ENCODE measurements at regions not wholly inside any gene's neighbourhood (a gene's known extent, or its start where the extent isn't known, plus 50 kb on each side); places are given as distances from the start of the nearest gene placed in this dataset.

DNA sequence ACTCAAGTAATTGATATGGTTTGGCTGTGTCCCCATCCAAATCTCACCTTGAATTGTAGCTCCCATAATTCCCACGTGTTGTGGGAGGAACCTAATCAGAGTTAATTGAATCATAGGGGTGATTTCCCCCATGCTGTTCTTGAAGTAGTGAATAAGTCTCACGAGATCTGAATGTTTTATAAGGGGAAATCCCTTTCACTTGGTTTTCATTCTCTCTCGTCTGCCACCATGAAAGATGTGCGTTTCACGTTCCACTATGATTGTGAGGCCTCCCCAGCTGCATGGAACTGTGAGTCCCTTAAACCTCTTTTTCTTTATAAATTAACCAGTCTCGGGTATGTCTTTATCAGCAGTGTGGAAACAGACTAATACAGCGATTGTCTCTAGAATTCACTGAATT, 135.4 kb downstream of the BACH1 start:
- TF ChIP-seq EP300 (IDR thresholded peaks at IDR 0.05; ENCODE audit: borderline replicate concordance): no peak
- no peak for TF ChIP-seq RAD21 (IDR thresholded peaks at IDR 0.05; ENCODE audit: low read depth)
- TF ChIP-seq, protein P1, sequence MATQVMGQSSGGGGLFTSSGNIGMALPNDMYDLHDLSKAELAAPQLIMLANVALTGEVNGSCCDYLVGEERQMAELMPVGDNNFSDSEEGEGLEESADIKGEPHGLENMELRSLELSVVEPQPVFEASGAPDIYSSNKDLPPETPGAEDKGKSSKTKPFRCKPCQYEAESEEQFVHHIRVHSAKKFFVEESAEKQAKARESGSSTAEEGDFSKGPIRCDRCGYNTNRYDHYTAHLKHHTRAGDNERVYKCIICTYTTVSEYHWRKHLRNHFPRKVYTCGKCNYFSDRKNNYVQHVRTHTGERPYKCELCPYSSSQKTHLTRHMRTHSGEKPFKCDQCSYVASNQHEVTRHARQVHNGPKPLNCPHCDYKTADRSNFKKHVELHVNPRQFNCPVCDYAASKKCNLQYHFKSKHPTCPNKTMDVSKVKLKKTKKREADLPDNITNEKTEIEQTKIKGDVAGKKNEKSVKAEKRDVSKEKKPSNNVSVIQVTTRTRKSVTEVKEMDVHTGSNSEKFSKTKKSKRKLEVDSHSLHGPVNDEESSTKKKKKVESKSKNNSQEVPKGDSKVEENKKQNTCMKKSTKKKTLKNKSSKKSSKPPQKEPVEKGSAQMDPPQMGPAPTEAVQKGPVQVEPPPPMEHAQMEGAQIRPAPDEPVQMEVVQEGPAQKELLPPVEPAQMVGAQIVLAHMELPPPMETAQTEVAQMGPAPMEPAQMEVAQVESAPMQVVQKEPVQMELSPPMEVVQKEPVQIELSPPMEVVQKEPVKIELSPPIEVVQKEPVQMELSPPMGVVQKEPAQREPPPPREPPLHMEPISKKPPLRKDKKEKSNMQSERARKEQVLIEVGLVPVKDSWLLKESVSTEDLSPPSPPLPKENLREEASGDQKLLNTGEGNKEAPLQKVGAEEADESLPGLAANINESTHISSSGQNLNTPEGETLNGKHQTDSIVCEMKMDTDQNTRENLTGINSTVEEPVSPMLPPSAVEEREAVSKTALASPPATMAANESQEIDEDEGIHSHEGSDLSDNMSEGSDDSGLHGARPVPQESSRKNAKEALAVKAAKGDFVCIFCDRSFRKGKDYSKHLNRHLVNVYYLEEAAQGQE (IDR thresholded peaks at IDR 0.05; ENCODE audit: low read depth): no peak
- TF ChIP-seq YY1 (IDR thresholded peaks at IDR 0.05; ENCODE audit: low read depth): no peak
- TF ChIP-seq, protein P2, sequence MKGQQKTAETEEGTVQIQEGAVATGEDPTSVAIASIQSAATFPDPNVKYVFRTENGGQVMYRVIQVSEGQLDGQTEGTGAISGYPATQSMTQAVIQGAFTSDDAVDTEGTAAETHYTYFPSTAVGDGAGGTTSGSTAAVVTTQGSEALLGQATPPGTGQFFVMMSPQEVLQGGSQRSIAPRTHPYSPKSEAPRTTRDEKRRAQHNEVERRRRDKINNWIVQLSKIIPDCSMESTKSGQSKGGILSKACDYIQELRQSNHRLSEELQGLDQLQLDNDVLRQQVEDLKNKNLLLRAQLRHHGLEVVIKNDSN (IDR thresholded peaks at IDR 0.05): no peak
- TF ChIP-seq, protein P3, sequence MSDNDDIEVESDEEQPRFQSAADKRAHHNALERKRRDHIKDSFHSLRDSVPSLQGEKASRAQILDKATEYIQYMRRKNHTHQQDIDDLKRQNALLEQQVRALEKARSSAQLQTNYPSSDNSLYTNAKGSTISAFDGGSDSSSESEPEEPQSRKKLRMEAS (IDR thresholded peaks at IDR 0.05): no peak
- TF ChIP-seq CREB1 (IDR thresholded peaks at IDR 0.05; ENCODE audit: low read depth): no peak
- TF ChIP-seq EGR1 (IDR thresholded peaks at IDR 0.05): no peak
- no peak for TF ChIP-seq FOXM1 (IDR thresholded peaks at IDR 0.05; ENCODE audit: borderline replicate concordance, low read depth)
- TF ChIP-seq TAF1 (IDR thresholded peaks at IDR 0.05; ENCODE audit: low read depth): no peak

DNA sequence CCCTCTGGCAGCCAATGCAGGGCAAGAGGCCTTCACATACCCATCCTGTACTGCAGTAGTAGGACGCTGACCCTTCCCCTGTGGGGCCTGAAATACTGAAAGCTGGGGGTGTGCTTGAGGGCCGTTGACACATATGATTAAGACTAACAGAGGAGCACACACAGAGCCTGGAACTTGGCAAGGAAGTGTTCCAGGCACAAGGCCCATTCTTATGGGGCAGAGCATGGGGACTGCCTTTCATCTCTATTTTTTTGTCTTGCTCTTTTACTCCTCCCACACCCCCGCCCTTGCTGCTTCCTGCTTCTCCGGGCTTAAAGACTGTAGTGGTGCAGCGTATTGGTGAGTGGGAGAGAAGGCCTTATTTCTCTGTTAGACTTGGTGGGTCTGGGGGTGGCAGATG, 137.4 kb downstream of the BACH1 start:
- no peak for TF ChIP-seq YY1 (IDR thresholded peaks at IDR 0.05; ENCODE audit: low read depth)
- TF ChIP-seq CREB1 (IDR thresholded peaks at IDR 0.05; ENCODE audit: low read depth): no peak
- TF ChIP-seq, protein P2 (IDR thresholded peaks at IDR 0.05): no peak
- TF ChIP-seq RAD21 (IDR thresholded peaks at IDR 0.05; ENCODE audit: low read depth): no peak
- TF ChIP-seq EGR1 (IDR thresholded peaks at IDR 0.05): no peak
- TF ChIP-seq NFIC (IDR thresholded peaks at IDR 0.05): no peak
- TF ChIP-seq, protein P3 (IDR thresholded peaks at IDR 0.05): no peak
- no peak for TF ChIP-seq EP300 (IDR thresholded peaks at IDR 0.05; ENCODE audit: borderline replicate concordance)
- TF ChIP-seq FOXM1 (IDR thresholded peaks at IDR 0.05; ENCODE audit: borderline replicate concordance, low read depth): no peak
- no peak for TF ChIP-seq CEBPB (IDR thresholded peaks at IDR 0.05)
- TF ChIP-seq, protein P1 (IDR thresholded peaks at IDR 0.05; ENCODE audit: low read depth): no peak
- TF ChIP-seq ZBTB7A (IDR thresholded peaks at IDR 0.05; ENCODE audit: low read depth): no peak
- TF ChIP-seq TCF12 (IDR thresholded peaks at IDR 0.05; ENCODE audit: low read depth): no peak

DNA sequence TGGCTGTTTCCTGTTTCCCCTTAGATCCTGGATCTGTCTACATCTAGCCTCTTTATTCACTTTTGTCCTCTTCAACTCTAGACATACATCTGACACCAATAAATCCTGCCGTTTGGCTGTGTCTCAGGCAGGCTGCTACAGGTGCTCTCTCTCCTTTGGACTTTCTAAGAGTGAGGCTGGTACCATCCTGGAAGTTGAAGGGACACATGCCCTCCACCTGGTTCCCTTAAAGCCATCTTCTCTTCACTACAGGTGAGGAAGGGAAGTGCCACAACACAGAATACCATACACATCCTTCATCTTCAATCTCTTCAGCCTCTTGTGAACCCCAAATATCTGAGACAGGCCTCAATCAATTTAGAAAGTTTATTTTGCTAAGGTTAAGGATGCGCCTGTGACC, 137.9 kb downstream of the BACH1 start:
- TF ChIP-seq TEAD4 (IDR thresholded peaks at IDR 0.05) (no peak), EP300 (IDR thresholded peaks at IDR 0.05; ENCODE audit: borderline replicate concordance) (no peak), TAF1 (IDR thresholded peaks at IDR 0.05; ENCODE audit: low read depth) (no peak), NFIC (IDR thresholded peaks at IDR 0.05) (no peak), RAD21 (IDR thresholded peaks at IDR 0.05; ENCODE audit: low read depth) (no peak), ZBTB7A (IDR thresholded peaks at IDR 0.05; ENCODE audit: low read depth) (no peak), CEBPB (IDR thresholded peaks at IDR 0.05) (no peak), CREB1 (IDR thresholded peaks at IDR 0.05; ENCODE audit: low read depth) (no peak), YY1 (IDR thresholded peaks at IDR 0.05; ENCODE audit: low read depth) (no peak), FOXM1 (IDR thresholded peaks at IDR 0.05; ENCODE audit: borderline replicate concordance, low read depth) (no peak), TCF12 (IDR thresholded peaks at IDR 0.05; ENCODE audit: low read depth) (no peak)
- TF ChIP-seq, protein P2 (IDR thresholded peaks at IDR 0.05): no peak
- TF ChIP-seq, protein P1 (IDR thresholded peaks at IDR 0.05; ENCODE audit: low read depth): no peak

DNA sequence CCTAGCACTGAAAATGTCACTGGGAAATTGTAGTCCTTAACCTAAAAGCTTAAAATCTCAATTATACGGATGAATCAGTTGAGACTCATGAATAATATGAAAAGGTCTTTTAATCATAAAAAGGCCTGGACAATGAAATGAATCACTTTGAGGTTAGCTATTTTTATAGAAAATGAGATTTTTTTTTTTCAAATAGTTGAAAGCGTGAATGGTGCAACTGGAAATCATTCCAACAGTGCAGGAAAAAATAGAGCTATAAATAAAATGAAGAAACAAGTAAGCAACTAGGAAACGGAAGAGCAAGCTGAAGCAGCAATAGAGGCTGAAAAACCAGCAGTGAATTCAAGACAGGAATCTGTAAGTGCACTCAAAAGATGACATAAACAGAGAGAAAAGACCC, 142.9 kb downstream of the BACH1 start:
- TF ChIP-seq TEAD4 (IDR thresholded peaks at IDR 0.05): no peak
- TF ChIP-seq, protein P2 (IDR thresholded peaks at IDR 0.05): no peak
- TF ChIP-seq, protein P1 (IDR thresholded peaks at IDR 0.05; ENCODE audit: low read depth): no peak
- no peak for TF ChIP-seq CEBPB (IDR thresholded peaks at IDR 0.05)
- no peak for TF ChIP-seq EP300 (IDR thresholded peaks at IDR 0.05; ENCODE audit: borderline replicate concordance)
- no peak for TF ChIP-seq FOXM1 (IDR thresholded peaks at IDR 0.05; ENCODE audit: borderline replicate concordance, low read depth)
- no peak for TF ChIP-seq NFIC (IDR thresholded peaks at IDR 0.05)
- TF ChIP-seq TCF12 (IDR thresholded peaks at IDR 0.05; ENCODE audit: low read depth): no peak
- TF ChIP-seq YY1 (IDR thresholded peaks at IDR 0.05; ENCODE audit: low read depth): no peak
- no peak for TF ChIP-seq EGR1 (IDR thresholded peaks at IDR 0.05)
- TF ChIP-seq RAD21 (IDR thresholded peaks at IDR 0.05; ENCODE audit: low read depth): no peak
- TF ChIP-seq, protein P3 (IDR thresholded peaks at IDR 0.05): no peak
- no peak for TF ChIP-seq ZBTB7A (IDR thresholded peaks at IDR 0.05; ENCODE audit: low read depth)
